ENCODE measurements at regions not wholly inside any gene's neighbourhood (a gene's known extent, or its start where the extent isn't known, plus 50 kb on each side); places are given as distances from the start of the nearest gene placed in this dataset.

DNA sequence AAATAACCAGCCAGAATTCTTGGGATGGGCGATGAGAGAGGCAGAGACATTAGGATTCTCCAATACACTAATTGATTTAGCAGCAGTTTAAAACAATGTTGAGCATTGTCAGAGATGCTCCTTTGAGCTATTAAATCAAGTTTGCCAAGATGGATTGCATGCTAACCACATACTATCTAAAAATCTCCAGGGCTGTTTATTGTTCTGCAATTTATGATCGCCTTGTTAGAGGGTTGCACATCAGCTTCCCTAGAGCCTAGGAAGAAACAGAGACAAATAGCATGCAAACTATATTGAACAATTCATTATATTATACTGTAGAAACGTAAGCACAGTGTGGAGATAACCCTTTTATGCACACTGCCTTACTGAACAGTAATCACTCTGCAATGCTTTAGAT is 599.9 kb downstream of the SOX5 start (continued):
- TF ChIP-seq, protein P1, sequence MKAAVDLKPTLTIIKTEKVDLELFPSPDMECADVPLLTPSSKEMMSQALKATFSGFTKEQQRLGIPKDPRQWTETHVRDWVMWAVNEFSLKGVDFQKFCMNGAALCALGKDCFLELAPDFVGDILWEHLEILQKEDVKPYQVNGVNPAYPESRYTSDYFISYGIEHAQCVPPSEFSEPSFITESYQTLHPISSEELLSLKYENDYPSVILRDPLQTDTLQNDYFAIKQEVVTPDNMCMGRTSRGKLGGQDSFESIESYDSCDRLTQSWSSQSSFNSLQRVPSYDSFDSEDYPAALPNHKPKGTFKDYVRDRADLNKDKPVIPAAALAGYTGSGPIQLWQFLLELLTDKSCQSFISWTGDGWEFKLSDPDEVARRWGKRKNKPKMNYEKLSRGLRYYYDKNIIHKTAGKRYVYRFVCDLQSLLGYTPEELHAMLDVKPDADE (IDR thresholded peaks at IDR 0.05): no peak
- TF ChIP-seq ZNF331 (CRISPR knock-in tag; IDR thresholded peaks at IDR 0.05; ENCODE audit: low read depth) (no peak), NANOG (IDR thresholded peaks at IDR 0.05; ENCODE audit: borderline replicate concordance) (no peak)

DNA sequence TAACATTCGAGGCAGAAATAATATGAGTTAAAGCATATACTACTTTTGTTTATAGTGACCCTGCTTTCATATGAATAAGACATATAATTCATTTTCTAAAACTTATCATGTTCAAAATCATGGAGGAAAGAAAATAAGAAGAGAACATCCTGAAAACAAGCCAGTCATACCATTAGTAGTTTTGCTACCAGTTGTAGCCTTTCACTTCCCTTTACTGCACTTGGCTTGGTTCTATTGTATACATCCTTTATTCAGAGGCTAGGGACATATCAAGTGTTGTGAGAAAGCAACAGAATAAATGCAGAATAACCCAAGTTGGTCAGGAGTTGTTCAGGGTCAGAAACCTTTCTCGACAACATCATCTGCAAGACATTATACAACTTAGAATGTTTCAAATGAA is 598.7 kb downstream of the SOX5 start:
- Histone ChIP-seq H3K79me2 (replicated peaks; ENCODE audit: insufficient read depth) (no peaks in the 10 kb centered on the region), H2AFZ (no peak overlapping the region), H3F3A (replicated peaks; ENCODE audit: low read depth) (no peaks in the 10 kb centered on the region), H3K27ac (ENCODE audit: low read depth) (no peak overlapping the region), H3K4me3 (no peak overlapping the region), H3K9me2 (ENCODE audit: insufficient read depth) (no peaks in the 10 kb centered on the region), H4K20me1 (replicated peaks; ENCODE audit: insufficient read depth) (no peaks in the 10 kb centered on the region), H3K4me2 (no peak overlapping the region), H3K4me1 (ENCODE audit: insufficient read depth) (no peaks in the 10 kb centered on the region; the same call in 1 of the 2 replicates), H3K27me3 (ENCODE audit: insufficient read depth) (no peaks in the 10 kb centered on the region), H3K36me3 (ENCODE audit: insufficient read depth) (no peaks in the 10 kb centered on the region)
- peaks cover 9% of the 10 kb centered on the region for H3K4me1 Mint-ChIP-seq
- H3K27ac Mint-ChIP-seq: no peak overlapping the region
- H3K27me3 Mint-ChIP-seq (ENCODE audit: insufficient read depth, low read depth, poor library complexity): no peaks in the 10 kb centered on the region
- TF ChIP-seq, protein P1 (IDR thresholded peaks at IDR 0.05): no peak
- TF ChIP-seq JUNB (IDR thresholded peaks at IDR 0.05; ENCODE audit: unreplicated experiment) (no peak), ZNF114 (CRISPR knock-in tag; IDR thresholded peaks at IDR 0.05) (no peak), EZH2 (IDR thresholded peaks at IDR 0.05; ENCODE audit: low read depth, unreplicated experiment) (no peak), POLR2AphosphoS5 (IDR thresholded peaks at IDR 0.05; ENCODE audit: low read depth) (no peak), CREB1 (CRISPR knock-in tag; IDR thresholded peaks at IDR 0.05; ENCODE audit: low read depth) (no peak), EZH2phosphoT487 (IDR thresholded peaks at IDR 0.05; ENCODE audit: unreplicated experiment) (no peak)
- ATAC-seq: no peak
- H3K36me3 Mint-ChIP-seq (ENCODE audit: low read depth): no peaks in the 10 kb centered on the region
- H3K4me3 Mint-ChIP-seq: no peak overlapping the region
- H3K9me3 Mint-ChIP-seq: no peaks in the 10 kb centered on the region
- DNase-seq (ENCODE audit: low spot score): no peak

DNA sequence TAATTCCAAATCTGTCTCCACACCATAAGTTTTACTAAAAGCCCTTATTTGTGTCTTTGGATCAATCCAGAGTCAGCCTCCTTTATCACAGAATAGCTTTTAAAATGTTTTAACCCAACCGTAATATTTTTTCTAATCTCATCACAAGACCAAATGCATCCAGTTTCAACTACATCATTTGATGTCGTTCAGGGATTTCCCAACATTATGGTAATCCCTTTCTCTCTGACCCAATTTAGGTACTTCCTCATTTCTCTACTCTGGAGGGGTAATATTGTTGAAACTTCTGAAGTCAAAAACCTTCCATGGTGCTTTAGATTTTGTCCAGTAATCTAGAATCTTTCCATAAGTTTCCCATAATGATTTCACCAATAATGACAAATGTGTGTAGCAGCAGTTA is 596.8 kb downstream of the SOX5 start:
- Histone ChIP-seq H2AFZ (no peak overlapping the region), H3K27me3 (ENCODE audit: insufficient read depth) (no peaks in the 10 kb centered on the region), H3K4me1 (ENCODE audit: insufficient read depth) (no peaks in the 10 kb centered on the region; the same call in 1 of the 2 replicates), H4K20me1 (replicated peaks; ENCODE audit: insufficient read depth) (no peaks in the 10 kb centered on the region), H3K4me3 (no peak overlapping the region), H3K36me3 (ENCODE audit: insufficient read depth) (no peaks in the 10 kb centered on the region), H3K79me2 (replicated peaks; ENCODE audit: insufficient read depth) (no peaks in the 10 kb centered on the region), H3F3A (replicated peaks; ENCODE audit: low read depth) (no peaks in the 10 kb centered on the region), H3K4me2 (no peak overlapping the region), H3K27ac (ENCODE audit: low read depth) (no peak overlapping the region), H3K9me2 (ENCODE audit: insufficient read depth) (no peaks in the 10 kb centered on the region)
- H3K4me1 Mint-ChIP-seq: peaks cover 9% of the 10 kb centered on the region
- H3K27ac Mint-ChIP-seq: no peak overlapping the region
- TF ChIP-seq, protein P2, sequence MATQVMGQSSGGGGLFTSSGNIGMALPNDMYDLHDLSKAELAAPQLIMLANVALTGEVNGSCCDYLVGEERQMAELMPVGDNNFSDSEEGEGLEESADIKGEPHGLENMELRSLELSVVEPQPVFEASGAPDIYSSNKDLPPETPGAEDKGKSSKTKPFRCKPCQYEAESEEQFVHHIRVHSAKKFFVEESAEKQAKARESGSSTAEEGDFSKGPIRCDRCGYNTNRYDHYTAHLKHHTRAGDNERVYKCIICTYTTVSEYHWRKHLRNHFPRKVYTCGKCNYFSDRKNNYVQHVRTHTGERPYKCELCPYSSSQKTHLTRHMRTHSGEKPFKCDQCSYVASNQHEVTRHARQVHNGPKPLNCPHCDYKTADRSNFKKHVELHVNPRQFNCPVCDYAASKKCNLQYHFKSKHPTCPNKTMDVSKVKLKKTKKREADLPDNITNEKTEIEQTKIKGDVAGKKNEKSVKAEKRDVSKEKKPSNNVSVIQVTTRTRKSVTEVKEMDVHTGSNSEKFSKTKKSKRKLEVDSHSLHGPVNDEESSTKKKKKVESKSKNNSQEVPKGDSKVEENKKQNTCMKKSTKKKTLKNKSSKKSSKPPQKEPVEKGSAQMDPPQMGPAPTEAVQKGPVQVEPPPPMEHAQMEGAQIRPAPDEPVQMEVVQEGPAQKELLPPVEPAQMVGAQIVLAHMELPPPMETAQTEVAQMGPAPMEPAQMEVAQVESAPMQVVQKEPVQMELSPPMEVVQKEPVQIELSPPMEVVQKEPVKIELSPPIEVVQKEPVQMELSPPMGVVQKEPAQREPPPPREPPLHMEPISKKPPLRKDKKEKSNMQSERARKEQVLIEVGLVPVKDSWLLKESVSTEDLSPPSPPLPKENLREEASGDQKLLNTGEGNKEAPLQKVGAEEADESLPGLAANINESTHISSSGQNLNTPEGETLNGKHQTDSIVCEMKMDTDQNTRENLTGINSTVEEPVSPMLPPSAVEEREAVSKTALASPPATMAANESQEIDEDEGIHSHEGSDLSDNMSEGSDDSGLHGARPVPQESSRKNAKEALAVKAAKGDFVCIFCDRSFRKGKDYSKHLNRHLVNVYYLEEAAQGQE (IDR thresholded peaks at IDR 0.05; ENCODE audit: unreplicated experiment): no peak
- TF ChIP-seq ZNF331 (CRISPR knock-in tag; IDR thresholded peaks at IDR 0.05; ENCODE audit: low read depth) (no peak), ZNF114 (CRISPR knock-in tag; IDR thresholded peaks at IDR 0.05) (no peak), CREB1 (CRISPR knock-in tag; IDR thresholded peaks at IDR 0.05; ENCODE audit: low read depth) (no peak), POLR2AphosphoS5 (IDR thresholded peaks at IDR 0.05; ENCODE audit: low read depth) (no peak)
- TF ChIP-seq, protein P1 (IDR thresholded peaks at IDR 0.05): no peak
- ATAC-seq (no peak), DNase-seq (ENCODE audit: low spot score) (no peak)
- H3K27me3 Mint-ChIP-seq (ENCODE audit: insufficient read depth, low read depth, poor library complexity): no peaks in the 10 kb centered on the region
- no peak overlapping the region for H3K4me3 Mint-ChIP-seq
- no peaks in the 10 kb centered on the region for H3K9me3 Mint-ChIP-seq
- no peaks in the 10 kb centered on the region for H3K36me3 Mint-ChIP-seq (ENCODE audit: low read depth)

Data from GM23338 (cell line).